ENCODE measurements at regions not wholly inside any gene's neighbourhood (a gene's known extent, or its start where the extent isn't known, plus 50 kb on each side); places are given as distances from the start of the nearest gene placed in this dataset.

DNA sequence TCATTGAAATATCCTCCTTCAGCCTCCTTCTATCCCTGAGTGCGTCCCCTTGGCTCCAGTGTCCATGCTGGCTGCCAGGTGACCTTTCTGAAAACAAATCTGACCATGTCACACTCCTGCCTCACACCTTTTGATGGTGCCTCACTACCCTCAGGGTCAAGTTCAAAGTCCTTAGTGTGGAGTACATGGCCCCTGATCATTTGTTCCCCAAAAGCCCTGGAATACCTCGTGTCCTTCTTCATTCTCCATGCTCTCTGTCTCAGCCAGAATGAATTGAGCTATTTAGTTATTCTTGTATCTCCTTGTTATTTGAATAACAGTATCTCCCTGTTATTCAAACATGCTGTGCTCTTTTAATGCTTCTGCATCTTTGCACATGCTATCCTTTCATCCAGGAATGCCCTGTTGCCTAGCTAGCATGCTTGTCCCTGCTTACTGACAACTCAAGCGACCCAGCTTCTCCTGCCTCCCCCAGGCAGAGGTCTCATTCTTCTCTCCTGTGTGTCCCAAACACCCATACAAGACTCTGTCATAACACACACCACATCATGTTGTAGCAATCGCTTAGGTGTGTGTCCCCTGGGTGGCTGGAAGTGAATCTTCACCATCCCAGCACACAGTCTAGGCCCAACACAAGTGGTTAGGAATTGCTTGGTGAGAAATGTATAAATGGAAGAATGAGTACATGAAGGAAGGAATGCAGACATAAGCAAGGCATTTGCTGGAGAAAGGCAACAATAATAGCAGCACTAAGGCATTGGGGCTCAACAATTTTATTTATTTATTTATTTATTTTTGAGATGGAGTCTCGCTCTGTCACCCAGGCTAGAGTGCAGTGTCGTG lies 144.0 kb downstream of the DDX1 start:
- no peak for DNase-seq

GRCh38 chr2:15736396-15737180 lies 144.9 kb downstream of the DDX1 start:
- no peak for DNase-seq

GRCh38 chr2:15737314-15738224 lies 145.9 kb downstream of the DDX1 start:
- no peak for DNase-seq

DNA sequence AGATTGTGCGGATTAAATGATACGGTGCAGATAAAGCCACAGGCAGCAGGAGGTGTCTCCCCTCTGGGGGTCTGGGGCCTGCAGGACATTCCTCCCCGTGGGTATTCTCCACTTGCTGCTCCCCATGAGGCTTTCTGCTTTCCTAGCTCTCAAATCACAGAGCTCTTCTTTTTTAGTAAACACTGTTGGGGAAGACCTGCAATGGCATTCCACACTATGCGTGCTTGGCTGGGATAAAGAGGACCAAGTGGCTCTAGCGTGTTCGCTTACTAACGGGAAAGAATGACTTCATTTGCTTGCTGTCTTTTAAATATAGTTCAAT lies 146.5 kb downstream of the DDX1 start:
- no peak for DNase-seq

DNA sequence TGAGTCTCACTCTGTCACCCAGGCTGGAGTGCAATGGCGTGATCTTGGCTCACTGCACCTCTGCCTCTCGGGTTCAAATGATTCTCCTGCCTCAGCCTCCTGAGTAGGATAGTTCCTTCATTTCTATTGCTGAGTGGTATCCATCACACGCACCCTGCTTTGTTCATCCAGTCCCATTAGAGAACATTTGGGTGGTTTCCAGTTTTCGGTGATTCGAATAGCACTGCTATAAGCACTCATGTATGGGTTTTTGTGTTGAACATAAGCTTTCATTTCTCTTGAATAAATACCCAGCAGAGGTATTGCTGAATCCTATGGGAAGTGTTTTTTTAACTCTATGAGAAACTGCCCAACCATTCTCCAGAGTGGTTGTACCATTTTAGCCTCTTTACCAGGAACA lies 147.3 kb downstream of the DDX1 start:
- DNase-seq, result no peak

- no peak for DNase-seq
Measured at GRCh38 chr2:15744820-15745219, 153.2 kb downstream of the DDX1 start.

GRCh38 chr2:15745350-15745749 lies 153.7 kb downstream of the DDX1 start:
- DNase-seq, result no peak

GRCh38 chr2:15745907-15746702 lies 154.4 kb downstream of the DDX1 start:
- no peak for DNase-seq

- DNase-seq, result no peak
Measured at GRCh38 chr2:15746703-15747550, 155.3 kb downstream of the DDX1 start.

DNA sequence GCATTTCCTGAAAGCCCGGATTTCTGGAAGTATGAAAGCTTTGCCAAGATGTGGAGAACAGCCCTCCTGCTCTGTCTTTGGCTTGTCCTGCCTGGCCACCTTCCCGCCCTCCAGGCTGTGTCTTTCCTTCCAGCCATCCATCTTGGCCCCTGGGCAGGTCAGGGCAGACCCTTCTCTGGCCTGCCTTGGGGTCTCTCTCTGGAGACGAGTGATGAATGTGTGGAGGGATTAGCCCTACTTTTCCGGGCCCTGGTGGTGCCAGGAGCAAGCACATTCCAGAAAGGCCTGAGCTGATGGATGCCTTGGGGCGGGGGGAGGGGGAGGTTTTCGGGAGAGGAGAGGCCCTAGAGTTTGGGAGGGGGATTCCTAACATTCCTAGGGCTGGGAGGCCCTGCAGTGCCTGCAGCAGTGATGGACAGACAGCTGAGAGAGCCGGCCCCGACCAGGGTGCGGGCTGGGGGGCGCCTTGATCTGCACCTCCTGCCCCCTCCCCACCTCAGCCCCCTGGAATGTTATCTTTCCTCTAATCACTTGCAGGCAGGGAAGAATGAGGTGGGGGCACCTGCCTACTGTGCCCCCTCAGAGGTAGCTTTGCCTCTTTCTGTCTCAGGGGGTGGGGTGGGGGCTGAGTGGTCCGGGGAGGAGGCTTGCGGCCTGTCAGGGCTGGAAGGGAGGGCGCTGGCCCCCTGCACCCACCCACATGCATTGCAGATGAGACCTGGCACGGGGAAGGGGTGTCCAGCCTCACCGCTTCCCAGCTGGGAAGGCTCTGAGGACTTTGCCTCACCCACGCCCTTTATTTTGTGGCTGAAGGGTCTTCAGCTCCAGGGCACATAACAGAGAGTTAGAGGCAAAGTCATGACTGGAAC lies 156.2 kb downstream of the DDX1 start:
- no peak for DNase-seq

DNA sequence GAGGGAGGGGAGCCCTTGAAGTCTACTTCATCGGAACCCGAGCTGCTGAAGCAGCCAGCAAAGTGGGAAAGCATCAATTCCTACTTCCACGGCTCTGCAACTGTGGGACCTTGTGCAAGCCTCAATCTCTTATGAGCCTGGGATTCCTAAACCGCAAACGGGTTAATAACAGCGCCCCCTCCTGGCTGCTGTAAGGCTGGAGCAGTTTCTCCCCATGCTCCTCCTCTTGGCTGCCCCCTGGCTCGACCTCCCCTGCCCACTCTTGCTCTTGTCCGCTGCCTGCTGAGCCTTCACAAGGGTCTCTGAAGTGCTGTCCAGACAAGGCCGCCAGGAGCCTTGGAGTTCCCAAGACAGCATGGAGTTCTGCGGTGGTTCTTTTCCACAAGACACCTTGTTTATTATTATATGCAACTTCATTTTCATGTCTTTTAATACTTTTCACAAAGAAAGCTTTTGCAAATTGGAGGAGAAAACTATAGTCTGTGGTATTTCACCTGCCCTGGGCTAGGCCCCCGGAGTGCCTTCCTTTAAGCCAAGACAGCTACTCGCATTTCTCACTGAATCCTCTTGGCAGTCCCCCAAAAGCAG lies 157.2 kb downstream of the DDX1 start:
- DNase-seq, result no peak

GRCh38 chr2:15749460-15750432 lies 158.1 kb downstream of the DDX1 start:
- no peak for DNase-seq

DNA sequence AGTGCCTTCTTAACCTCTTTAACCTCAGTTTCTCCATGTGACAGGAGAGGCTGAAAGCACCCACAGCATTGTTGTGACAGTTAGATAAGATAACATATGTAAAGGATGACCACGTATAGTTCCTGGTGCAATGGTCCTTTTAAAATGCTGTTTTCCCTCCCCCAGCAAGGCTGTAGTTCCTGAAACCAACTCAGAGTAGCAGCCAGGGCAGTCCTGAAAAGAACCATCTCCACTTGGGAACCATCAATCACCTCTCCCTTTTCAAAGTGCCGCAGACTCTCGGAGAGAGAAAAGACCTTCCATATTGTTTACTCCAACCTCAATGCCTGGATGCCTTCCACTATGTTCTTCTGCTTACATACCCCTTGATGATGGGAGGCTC lies 158.8 kb downstream of the DDX1 start:
- no peak for DNase-seq

DNA sequence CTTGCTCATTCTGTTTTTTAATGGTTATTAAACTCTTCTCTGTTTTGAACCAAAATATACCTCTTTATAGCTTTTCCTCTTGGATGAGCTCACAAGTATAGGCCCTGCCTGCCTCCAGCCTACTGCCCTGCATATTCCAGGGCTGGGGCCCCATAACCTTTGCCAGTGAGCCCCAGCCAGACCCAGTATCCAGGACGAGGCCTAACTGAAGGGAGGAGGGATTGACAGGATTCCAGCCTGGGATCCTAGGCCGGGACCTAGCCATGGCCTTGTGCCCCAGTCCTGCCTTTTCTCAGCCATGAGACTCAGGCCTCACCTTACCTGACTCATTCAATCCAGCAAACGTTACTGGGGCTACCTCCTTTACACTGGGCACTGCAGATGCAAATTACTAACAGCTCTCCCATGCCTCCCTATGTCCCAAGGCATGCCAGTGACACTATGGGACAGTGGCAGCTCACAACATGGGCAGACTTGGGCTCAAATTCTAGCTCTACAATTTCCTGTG lies 159.2 kb downstream of the DDX1 start:
- DNase-seq, result no peak

- no peak for DNase-seq
Measured at GRCh38 chr2:15751477-15751876, 159.8 kb downstream of the DDX1 start.

DNA sequence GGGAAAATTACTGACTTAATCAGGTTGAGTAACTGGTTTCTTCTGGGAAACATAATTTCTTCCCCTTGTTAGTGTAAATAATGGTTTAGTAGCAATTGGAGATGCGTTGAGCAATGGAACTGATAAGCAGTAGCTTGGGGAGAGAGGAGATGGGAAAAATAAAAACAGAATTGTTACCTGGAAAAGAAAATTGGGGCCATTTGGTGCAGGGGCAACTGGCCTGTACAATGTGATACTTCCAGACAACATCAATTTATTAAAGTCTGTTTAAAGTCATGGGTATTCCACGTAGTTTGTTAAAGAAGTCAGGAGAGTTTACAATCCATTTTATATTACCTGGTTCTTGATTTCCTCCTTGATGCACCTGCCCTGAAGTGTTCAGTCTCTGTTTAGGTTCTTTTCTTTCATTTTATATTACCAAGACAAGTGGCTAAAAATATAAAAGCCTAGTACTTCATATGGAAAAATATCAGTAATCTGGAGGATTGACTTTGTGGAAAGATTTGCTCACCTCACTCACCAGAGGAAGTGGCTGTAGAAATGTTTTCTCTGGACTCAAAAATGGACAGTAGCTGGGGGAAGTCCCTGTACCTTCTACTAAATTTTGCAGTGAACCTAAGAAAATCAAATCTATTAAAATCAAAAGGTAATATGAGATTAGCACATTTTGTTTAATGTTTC lies 161.0 kb downstream of the DDX1 start:
- DNase-seq, result no peak

GRCh38 chr2:15753233-15753798 lies 161.6 kb downstream of the DDX1 start:
- DNase-seq, result no peak

Data from AML-193 (cell line).